DOHH2 (cell line): ENCODE measurements at regions not wholly inside any gene's neighbourhood (a gene's known extent, or its start where the extent isn't known, plus 50 kb on each side); places are given as distances from the start of the nearest gene placed in this dataset.

Experiments
- CTCF ChIP-seq: fragments of 200-600 bp; sonication (generic); IDR thresholded peaks from one replicate; pipeline ENCODE4 v1.5.1; 2014; ENCODE audit warnings: antibody characterized with exemption, mild to moderate bottlenecking, low read depth, low read length; ENCODE audit not compliant: poor library complexity, severe bottlenecking
- EZH2phosphoT487 ChIP-seq: fragments of 200-600 bp; sonication (generic); IDR thresholded peaks from 2 replicates; pipeline ENCODE4 v1.6.1; 2017; ENCODE audit warnings: borderline replicate concordance, mild to moderate bottlenecking, antibody characterized with exemption, low read length, moderate library complexity, mixed read lengths

DNA sequence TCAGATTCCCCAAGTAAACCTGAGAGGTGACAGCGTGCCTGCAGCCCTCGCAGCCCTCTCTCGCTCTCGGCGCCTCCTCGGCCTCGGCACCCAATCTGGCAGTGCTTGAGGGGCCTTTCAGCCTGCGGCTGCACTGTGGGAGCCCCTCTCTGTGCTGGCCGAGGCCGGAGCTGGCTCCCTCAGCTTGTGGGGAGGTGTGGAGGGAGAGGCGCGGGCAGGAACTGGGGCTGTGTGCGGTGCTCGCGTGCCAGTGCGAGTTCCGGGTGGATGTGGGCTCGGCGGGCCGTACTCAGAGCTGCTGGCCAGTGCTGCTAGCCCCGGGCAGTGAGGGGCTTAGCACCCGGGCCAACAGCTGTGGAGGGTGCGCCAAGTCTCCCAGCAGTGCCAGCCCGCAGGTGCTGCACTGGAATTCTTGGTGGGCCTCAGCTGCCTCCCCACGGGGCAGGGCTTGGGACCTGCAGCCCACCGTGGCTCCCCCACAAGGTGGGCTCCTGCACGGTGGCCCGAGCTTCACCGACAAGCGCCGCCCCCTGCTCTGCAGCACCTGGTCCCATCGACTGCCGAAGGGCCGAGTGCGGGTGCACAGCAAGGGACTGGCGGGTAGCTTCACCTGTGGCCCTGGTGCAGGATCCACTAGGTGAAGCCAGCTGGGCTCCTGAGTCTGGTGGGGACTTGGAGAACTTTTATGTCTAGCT lies 809.7 kb upstream of the ADGRB3 start:
- TF ChIP-seq CTCF, result no peak
- no peak for TF ChIP-seq EZH2phosphoT487
